Memory B cell (primary cell): ENCODE measurements at regions not wholly inside any gene's neighbourhood (a gene's known extent, or its start where the extent isn't known, plus 50 kb on each side); places are given as distances from the start of the nearest gene placed in this dataset.
"Not testable (repeated sequence)": the region's sequence is repeated elsewhere in the genome, so short reads cannot be mapped to it uniquely, and the experiment has no call there.

Source experiments
- ATAC-seq: fragments of 150-1000 bp; cut with Tn5 transposase; 2 replicates; pipeline ENCODE4 v1.10.0; 2021; ENCODE audit warnings: low read depth, mild to moderate bottlenecking, moderate library complexity
- DNase-seq, 2 donors: peaks; one replicate each; pipeline ENCODE4 v3.0.0; 2022; ENCODE audit warnings: low spot score in 2 of 2
- H3K27ac Mint-ChIP-seq: one replicate; pipeline ENCODE4 v1.8.0; 2022; ENCODE audit warnings: mild to moderate bottlenecking, moderate library complexity, mixed read lengths
- H3K27me3 Mint-ChIP-seq: one replicate; pipeline ENCODE4 v1.8.0; 2022; ENCODE audit warnings: mixed read lengths
- H3K36me3 Mint-ChIP-seq: one replicate; pipeline ENCODE4 v1.8.0; 2022; ENCODE audit warnings: mild to moderate bottlenecking, mixed read lengths
- H3K4me1 Mint-ChIP-seq: one replicate; pipeline ENCODE4 v1.8.0; 2022; ENCODE audit warnings: mixed read lengths
- H3K4me3 Mint-ChIP-seq: one replicate; pipeline ENCODE4 v1.8.0; 2022; ENCODE audit warnings: mild to moderate bottlenecking, moderate library complexity, mixed read lengths
- H3K9me3 Mint-ChIP-seq: one replicate; pipeline ENCODE4 v1.8.0; 2022; ENCODE audit warnings: mixed read lengths

DNA sequence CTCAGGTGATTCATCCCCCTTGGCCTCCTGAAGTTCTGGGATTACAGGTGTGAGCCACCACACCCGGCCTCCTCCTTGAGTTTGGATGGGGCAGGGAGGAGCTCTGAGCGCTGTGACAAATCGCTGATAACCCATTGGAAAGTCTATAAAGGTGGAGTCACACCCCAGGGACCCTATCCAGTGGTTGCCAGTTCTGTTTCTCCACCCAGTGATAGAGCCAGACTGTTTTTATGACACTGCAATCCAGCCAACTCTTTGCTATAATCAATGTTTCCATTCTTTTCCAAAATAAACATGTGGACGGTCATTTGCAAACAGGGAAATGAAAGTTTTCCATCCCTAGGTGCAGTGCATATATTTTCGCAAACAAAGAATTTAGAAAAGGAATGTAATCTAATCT is 142.0 kb upstream of the PELI2 start:
- Mint-ChIP-seq H3K4me1 (no peaks in the 10 kb centered on the region), H3K9me3 (no peaks in the 10 kb centered on the region), H3K36me3 (no peaks in the 10 kb centered on the region), H3K27ac (no peak overlapping the region), H3K4me3 (no peak overlapping the region), H3K27me3 (peaks cover 3% of the 10 kb centered on the region)
- DNase-seq (no peak), ATAC-seq (no peak)

DNA sequence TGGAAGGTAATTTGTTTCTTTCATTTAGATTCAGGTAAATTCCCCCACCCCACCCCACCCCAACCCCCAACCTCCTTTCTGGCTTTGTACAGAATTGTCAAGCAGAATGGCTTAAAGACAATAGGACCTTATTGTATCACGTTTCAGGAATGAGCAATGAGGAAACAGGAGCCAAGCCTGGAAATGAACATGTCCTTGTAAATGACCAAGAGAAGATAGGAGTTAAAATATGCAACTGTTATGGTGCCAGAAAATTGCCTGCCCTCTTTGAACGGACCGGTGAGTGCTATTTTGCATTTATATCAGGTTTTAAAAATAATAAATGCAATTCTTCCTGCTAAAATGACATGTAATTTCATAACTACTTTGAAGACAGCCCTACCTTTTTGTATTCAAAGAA is 141.6 kb upstream of the PELI2 start:
- Mint-ChIP-seq H3K27ac (no peak overlapping the region), H3K36me3 (no peaks in the 10 kb centered on the region), H3K4me1 (no peaks in the 10 kb centered on the region), H3K27me3 (peaks cover 3% of the 10 kb centered on the region), H3K4me3 (no peak overlapping the region), H3K9me3 (peaks cover 2% of the 10 kb centered on the region)
- DNase-seq = no peak
- no peak for ATAC-seq

DNA sequence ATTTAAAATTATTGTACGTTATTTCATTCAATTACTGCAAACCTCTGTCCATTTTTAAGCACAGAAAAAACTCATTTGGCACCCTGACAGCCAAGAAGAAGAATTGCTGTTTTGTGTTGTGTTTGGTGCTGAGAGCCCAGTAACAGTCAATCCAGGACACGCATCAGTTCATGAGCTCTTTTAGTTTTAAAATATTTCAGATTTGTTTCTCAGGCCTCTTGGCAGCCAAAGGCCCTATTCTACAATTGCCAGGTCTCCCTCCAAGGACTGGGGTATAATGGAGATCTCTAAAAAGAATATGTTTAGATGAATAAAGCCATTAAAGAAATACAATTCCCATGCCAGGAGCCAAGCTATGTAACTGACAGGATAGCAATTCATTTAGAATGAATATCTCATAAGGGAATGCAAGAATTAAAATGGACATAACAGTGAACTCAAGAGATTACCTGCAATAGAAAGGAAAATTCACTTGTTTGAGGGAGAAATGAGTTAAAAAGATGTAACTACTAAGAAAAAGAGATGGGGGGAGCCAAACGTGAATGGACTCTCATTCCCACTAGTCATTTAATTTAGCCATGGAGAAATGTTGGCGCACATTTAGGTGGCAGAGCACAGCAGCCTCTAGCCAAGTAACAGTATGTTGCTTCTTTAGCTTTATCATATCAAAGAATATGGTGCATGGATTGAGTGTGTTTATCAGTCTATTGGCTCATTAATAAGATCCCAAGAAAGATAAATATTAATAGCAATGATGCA is 140.6 kb upstream of the PELI2 start:
- no peak overlapping the region for H3K27ac Mint-ChIP-seq
- no peaks in the 10 kb centered on the region for H3K36me3 Mint-ChIP-seq
- DNase-seq (no peak), ATAC-seq (no peak)
- H3K9me3 Mint-ChIP-seq = peaks cover 2% of the 10 kb centered on the region
- no peak overlapping the region for H3K4me3 Mint-ChIP-seq
- no peaks in the 10 kb centered on the region for H3K4me1 Mint-ChIP-seq
- H3K27me3 Mint-ChIP-seq = no peaks in the 10 kb centered on the region

DNA sequence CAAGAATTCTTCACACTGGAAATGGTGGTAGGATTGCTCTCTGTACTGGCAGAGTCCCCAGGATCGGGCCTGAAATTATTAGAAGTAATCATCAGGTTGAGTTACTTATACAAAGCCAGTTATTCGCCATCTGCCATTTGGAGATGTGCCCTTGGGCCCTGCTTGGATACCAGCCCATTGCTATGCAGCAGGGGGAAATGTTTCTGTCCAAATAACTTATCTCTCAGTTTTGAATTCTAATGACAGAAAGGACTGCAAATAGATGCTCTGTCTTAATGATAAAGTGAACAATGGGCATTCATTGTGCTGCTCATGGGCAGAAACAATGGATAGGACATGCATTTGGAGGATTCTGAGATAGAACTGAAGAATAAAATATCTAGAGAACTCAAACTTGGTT is 139.1 kb upstream of the PELI2 start:
- Mint-ChIP-seq H3K36me3 (no peaks in the 10 kb centered on the region), H3K27me3 (no peaks in the 10 kb centered on the region), H3K4me1 (no peaks in the 10 kb centered on the region), H3K9me3 (peaks cover 2% of the 10 kb centered on the region), H3K4me3 (no peak overlapping the region), H3K27ac (no peak overlapping the region)
- ATAC-seq = no peak
- no peak for DNase-seq

DNA sequence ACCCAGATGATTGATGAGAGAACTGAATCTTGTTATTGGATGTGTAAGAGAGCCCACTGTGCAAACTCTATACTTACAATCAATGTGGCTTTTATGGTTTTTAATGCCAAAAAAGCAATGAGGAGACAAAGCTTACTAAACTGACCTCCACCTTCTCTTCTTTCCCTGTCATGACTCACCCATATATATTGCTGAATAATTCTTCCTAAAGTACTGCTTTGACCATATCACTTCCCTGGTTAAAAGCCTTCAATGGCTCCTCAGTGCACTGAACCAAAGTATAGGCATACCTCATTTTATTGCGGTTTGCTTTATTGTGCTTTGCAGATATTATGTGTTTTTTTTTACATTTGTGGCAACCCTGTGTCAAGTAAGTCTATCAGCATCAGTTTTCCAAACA is 138.4 kb upstream of the PELI2 start:
- DNase-seq = no peak
- H3K36me3 Mint-ChIP-seq = no peaks in the 10 kb centered on the region
- H3K27ac Mint-ChIP-seq = no peak overlapping the region
- no peak for ATAC-seq
- H3K9me3 Mint-ChIP-seq = peaks cover 2% of the 10 kb centered on the region
- no peaks in the 10 kb centered on the region for H3K27me3 Mint-ChIP-seq
- H3K4me3 Mint-ChIP-seq = no peak overlapping the region
- H3K4me1 Mint-ChIP-seq = no peaks in the 10 kb centered on the region

DNA sequence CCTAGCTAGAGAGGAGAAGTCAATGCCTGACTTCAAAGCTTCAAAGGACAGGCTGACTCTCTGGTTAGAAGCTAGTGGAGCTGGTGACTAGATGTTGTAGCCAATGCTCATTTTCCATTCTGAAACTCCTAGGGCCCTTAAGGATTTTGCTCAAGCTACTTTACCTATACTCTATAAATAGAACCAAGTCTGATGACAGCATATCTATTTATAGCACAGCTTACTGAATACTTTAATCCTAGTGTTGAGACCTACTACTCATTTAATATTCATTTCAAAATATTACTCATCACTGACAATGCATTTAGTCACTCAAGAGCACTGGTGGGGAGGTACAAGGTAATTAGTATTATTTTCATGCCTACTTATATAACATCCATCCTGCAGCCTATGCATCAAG is 137.2 kb upstream of the PELI2 start:
- no peaks in the 10 kb centered on the region for H3K36me3 Mint-ChIP-seq
- peaks cover 2% of the 10 kb centered on the region for H3K9me3 Mint-ChIP-seq
- no peak overlapping the region for H3K27ac Mint-ChIP-seq
- ATAC-seq = no peak
- H3K4me1 Mint-ChIP-seq = no peaks in the 10 kb centered on the region
- no peaks in the 10 kb centered on the region for H3K27me3 Mint-ChIP-seq
- DNase-seq = no peak
- H3K4me3 Mint-ChIP-seq = no peak overlapping the region

DNA sequence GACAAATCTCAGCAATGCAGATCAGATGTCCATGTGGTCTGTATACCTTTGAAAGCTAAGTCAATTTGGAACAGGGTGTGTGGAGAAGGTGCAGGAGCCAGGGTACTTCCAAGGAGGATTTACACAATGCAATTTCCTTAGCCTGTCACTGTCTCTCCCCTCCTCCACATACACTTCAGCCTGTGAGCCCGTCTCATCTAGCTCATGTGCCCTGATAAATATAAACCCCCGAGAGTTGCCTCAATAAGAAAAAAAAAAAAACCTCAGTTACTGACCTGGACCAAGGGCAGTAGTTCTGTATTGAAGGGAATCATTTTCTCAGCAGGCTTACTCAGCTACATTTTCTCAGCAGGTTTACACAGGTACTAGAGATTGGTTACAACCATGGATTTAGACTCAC is 132.1 kb upstream of the PELI2 start:
- DNase-seq (no peak), ATAC-seq (no peak)
- Mint-ChIP-seq H3K4me1 (no peaks in the 10 kb centered on the region), H3K27ac (no peak overlapping the region), H3K36me3 (no peaks in the 10 kb centered on the region), H3K4me3 (no peak overlapping the region), H3K9me3 (peaks cover 2% of the 10 kb centered on the region), H3K27me3 (no peaks in the 10 kb centered on the region)

DNA sequence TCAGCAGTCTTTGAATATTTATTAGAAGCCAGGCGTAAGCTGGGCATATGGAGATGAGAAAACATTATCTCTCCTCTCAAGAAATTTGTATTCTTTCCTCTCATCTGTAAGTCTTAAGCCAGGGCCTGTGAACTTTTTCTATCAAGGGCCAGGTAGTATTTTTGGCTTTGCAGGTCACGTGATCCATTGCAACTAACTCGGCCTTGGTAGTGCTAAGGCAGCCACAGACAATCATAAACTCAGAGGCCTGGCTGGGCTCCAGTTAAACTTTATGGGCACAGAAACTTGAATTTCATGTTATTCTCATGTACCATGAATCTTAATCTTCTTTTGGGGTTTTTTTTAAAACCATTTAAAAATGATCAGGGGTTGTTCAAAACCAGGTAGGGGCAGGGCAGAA is 117.4 kb upstream of the PELI2 start:
- H3K9me3 Mint-ChIP-seq = peaks cover 4% of the 10 kb centered on the region
- DNase-seq (no peak), ATAC-seq (no peak)
- no peak overlapping the region for H3K27ac Mint-ChIP-seq
- peaks cover 8% of the 10 kb centered on the region for H3K4me1 Mint-ChIP-seq
- no peaks in the 10 kb centered on the region for H3K36me3 Mint-ChIP-seq
- no peak overlapping the region for H3K4me3 Mint-ChIP-seq
- peaks cover 10% of the 10 kb centered on the region for H3K27me3 Mint-ChIP-seq

DNA sequence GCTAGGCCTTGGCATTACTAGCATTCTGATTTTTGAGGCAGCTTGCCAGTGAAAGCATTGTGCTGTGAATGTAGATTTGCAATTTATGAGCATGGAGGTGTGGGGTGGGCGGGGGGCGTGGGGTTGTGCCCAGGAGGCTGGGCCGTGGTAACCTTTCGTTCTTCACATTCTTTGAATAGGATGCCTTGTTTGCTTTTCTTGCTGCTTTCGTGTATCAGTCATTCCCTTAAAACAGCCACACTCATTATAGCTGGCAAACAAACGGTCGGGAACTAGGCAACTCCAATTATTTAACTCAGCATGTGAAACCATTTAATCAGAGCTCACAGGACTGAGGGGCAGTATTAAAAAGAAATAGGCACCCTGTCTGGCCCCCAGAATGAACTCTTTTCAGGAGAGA is 115.9 kb upstream of the PELI2 start:
- no peak for ATAC-seq
- DNase-seq = no peak
- Mint-ChIP-seq H3K27me3 (peaks cover 12% of the 10 kb centered on the region), H3K4me1 (peaks cover 10% of the 10 kb centered on the region), H3K4me3 (no peak overlapping the region), H3K9me3 (peaks cover 1% of the 10 kb centered on the region), H3K36me3 (no peaks in the 10 kb centered on the region), H3K27ac (no peak overlapping the region)

DNA sequence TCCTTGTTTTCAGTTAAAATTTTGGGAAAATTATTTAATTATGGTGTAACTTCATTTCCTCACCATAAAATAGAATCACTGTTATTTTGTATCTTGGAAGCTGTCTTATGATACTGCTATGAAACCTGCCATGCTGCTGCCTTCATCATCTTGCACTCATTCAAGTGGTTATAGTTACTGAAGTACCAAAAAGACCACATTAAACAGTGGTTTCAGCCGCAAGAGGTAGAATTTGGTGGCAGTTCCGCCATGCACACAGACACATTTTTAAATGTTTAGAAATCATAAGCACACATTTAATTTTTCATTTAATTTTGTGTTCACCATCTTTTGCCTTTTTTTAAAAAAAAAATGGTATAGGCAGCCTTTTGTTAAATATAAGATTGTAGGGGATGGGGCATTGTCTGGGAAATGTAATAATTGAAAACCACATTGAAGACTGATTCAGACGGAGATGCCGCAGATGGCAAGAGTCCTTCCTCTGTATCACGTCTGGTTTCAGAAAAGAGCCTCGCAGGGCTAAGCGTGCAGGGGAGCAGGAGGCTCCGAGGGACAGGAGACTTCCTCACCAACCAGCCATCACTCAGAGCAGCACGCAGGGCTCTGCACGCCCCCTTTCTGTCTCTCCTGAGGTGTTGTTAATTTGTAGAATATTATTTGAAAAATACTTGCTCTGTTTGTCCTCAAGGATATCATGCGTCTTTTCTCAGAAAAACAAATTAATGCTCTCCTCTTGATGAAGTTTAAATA is 115.2 kb upstream of the PELI2 start:
- Mint-ChIP-seq H3K4me3 (no peak overlapping the region), H3K4me1 (peaks cover 10% of the 10 kb centered on the region), H3K9me3 (peaks cover 1% of the 10 kb centered on the region), H3K36me3 (no peaks in the 10 kb centered on the region), H3K27ac (no peak overlapping the region), H3K27me3 (peaks cover 12% of the 10 kb centered on the region)
- DNase-seq (no peak), ATAC-seq (peak; percentile 35)

DNA sequence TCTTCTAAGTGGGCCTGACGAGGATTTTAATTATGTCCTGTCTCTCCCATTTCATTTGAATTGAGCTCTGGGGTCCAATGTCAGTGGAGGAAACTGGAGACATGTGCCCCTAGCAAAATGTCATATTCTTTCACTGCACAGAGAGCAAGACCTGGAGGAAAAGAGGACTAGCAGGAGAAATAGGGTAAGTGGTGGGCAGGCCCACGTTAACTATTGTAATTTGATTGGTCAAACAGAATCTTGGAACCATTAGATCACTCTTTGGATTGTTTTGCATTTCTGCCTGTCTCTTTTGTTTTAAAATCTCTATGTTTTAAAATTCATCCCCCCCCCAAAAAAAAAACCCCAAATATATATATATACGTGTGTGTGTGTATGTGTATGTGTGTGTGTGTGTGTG is 113.9 kb upstream of the PELI2 start:
- Mint-ChIP-seq H3K27me3 (peaks cover 13% of the 10 kb centered on the region), H3K36me3 (no peaks in the 10 kb centered on the region), H3K4me3 (no peak overlapping the region), H3K9me3 (peaks cover 3% of the 10 kb centered on the region), H3K27ac (no peak overlapping the region), H3K4me1 (peaks cover 13% of the 10 kb centered on the region)
- ATAC-seq (no peak), DNase-seq (no peak)

DNA sequence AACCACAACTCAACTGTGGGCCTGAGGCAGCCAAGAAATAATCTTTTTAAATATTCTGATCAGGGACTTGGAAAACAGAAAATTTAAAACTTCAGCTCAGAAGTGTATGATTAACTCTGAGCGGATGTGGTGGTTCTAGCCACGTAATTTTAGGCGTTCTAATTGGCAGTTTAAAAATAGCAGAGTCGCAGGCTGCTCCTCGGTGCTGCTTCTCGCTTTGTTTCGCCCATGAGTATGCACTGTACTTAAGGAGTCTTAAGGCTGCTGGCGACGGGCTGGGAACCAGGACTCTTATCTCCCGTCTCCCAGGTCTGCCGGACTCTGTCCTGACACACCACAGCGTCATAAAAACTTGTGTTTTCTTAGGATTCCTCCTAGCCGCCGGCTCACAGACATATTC is 113.4 kb upstream of the PELI2 start:
- H3K9me3 Mint-ChIP-seq = peaks cover 3% of the 10 kb centered on the region
- peaks cover 13% of the 10 kb centered on the region for H3K4me1 Mint-ChIP-seq
- no peaks in the 10 kb centered on the region for H3K36me3 Mint-ChIP-seq
- no peak overlapping the region for H3K27ac Mint-ChIP-seq
- peak overlapping the region; percentile 53 for H3K4me3 Mint-ChIP-seq
- ATAC-seq = peak; percentile 47
- H3K27me3 Mint-ChIP-seq = peaks cover 13% of the 10 kb centered on the region
- no peak for DNase-seq

DNA sequence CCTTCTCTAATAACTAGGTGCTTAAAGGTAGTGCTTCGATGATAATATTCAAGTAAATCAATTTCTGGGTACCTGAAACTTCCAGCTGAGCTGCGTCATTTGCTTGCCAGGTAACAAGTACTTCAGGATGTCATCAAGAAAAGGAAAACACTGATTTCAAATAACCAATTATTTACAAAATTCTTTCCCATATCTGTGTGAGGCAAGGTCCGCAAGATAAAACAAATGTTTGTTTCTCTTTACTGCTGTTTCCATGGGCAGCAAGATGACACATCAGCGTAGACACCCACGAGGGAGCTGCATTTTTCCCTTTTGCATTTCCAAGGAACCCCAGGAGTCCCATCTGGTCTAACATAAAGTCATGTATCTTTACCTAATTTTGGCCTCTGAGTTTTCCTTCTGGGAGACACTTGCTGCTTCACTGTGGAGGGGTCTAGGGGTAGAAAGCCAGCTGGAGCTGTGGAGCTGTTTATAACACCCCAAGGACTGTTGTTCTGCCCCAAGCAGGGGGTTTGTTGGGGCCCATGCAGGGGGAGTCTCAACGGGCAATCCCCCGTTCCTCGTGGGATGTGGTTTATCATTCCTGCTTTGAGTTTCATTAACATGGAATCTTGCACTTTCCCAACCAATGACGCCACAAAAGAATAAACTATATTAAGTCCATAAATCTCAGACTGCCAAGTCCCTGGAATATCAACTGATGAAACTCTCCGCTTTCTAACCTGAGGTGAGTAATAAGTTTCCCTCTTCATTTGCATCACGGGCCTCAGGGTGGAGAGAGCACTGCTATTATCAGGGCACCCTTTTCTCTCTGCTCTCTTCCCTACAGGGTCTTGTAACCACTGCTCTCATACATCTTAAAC is 112.8 kb upstream of the PELI2 start:
- Mint-ChIP-seq H3K27ac (no peak overlapping the region), H3K36me3 (no peaks in the 10 kb centered on the region), H3K4me3 (peak overlapping the region; percentile 53), H3K4me1 (peaks cover 13% of the 10 kb centered on the region), H3K27me3 (peaks cover 13% of the 10 kb centered on the region), H3K9me3 (peaks cover 3% of the 10 kb centered on the region)
- ATAC-seq (no peak), DNase-seq (no peak)

DNA sequence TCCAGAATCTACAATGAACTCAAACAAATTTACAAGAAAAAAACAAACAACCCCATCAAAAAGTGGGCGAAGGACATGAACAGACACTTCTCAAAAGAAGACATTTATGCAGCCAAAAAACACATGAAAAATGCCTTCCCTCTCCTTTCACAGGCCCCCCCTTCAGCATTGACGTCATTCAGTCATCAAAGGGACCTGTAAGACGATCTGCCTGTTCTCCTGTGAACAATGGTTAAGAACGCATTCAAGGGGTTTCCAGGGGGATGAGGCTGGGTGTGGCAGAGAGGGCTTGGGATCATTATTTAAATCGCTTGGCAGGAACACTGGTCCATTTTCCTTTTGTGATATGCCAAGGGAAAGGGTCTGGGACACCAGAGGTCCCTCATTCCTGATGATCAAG is 110.7 kb upstream of the PELI2 start:
- H3K9me3 Mint-ChIP-seq, DNase-seq, H3K36me3 Mint-ChIP-seq, H3K27ac Mint-ChIP-seq, H3K27me3 Mint-ChIP-seq, ATAC-seq, H3K4me3 Mint-ChIP-seq: not testable (repeated sequence)
- H3K4me1 Mint-ChIP-seq = peaks cover 13% of the 10 kb centered on the region
